Gastroesophageal sphincter (tissue), 4 donors: ENCODE measurements at regions not wholly inside any gene's neighbourhood (a gene's known extent, or its start where the extent isn't known, plus 50 kb on each side); places are given as distances from the start of the nearest gene placed in this dataset.
A peak's percentile ranks its signal among the peaks of the same experiment; 100 is the strongest.

Source experiments
- ATAC-seq: fragments of 150-250 bp; one replicate; pipeline ENCODE4 v1.9.1; 2016; ENCODE audit warnings: mild to moderate bottlenecking, moderate library complexity
- H3K27ac ChIP-seq, 4 donors: fragments of 200-600 bp; sonication (generic) in 3 of 4; 1 replicate in 3 of 4; 2 replicates in 1 of 4; pipeline ENCODE4 v1.5.1; 2016 to 2019
- H3K27me3 ChIP-seq: fragments of 200-600 bp; sonication (generic); one replicate; pipeline ENCODE4 v1.5.1; 2019
- H3K36me3 ChIP-seq, 2 donors: fragments of 200-600 bp; sonication (generic); one replicate each; pipeline ENCODE4 v1.5.1; 2019; ENCODE audit warnings: control low read depth in 1 of 2
- H3K4me1 ChIP-seq, 3 donors: fragments of 200-600 bp; sonication (generic); 1 replicate in 2 of 3; 2 replicates in 1 of 3; pipeline ENCODE4 v1.5.1; 2016 to 2019; ENCODE audit warnings: control low read depth in 2 of 3
- H3K4me3 ChIP-seq, 2 donors: fragments of 200-600 bp; sonication (generic); one replicate each; pipeline ENCODE4 v1.5.1; 2019; ENCODE audit warnings: mild to moderate bottlenecking in 1 of 2, moderate library complexity in 1 of 2
- H3K9me3 ChIP-seq, 3 donors: fragments of 200-600 bp; sonication (generic); one replicate each; pipeline ENCODE4 v1.5.1; 2017 to 2019; ENCODE audit warnings: control low read depth in 2 of 3
- EP300 ChIP-seq: sonication (generic); formaldehyde crosslinking; IDR thresholded peaks from one replicate; pipeline ENCODE4 v1.6.1; 2017; ENCODE audit warnings: antibody characterized with exemption, mild to moderate bottlenecking
- POLR2A ChIP-seq, 2 donors: fragments of 450-650 bp; IDR thresholded peaks; one replicate each; pipeline ENCODE4 v1.6.1; 2017; ENCODE audit warnings: antibody characterized with exemption in 2 of 2, mild to moderate bottlenecking in 2 of 2, moderate library complexity in 1 of 2
- POLR2AphosphoS5 ChIP-seq: sonication (generic); formaldehyde crosslinking; IDR thresholded peaks from one replicate; pipeline ENCODE4 v1.6.1; 2017; ENCODE audit warnings: antibody characterized with exemption
- WGBS, 2 donors: methylation state at CpG; one replicate each; pipeline ENCODE4 v1.1.5; 2018; ENCODE audit warnings: low coverage in 1 of 2; 5-methylcytosine and 5-hydroxymethylcytosine counted together
- TF ChIP-seq, protein P1 (sequence below), 4 experiments: fragments of 200-600 bp in 2 of 4; fragments of 450-650 bp in 2 of 4; sonication (generic) in 1 of 4; IDR thresholded peaks; one replicate each; pipeline ENCODE4 v1.5.1; 2017 to 2019; ENCODE audit warnings: antibody characterized with exemption in 4 of 4, mild to moderate bottlenecking in 2 of 4, moderate library complexity in 2 of 4

DNA sequence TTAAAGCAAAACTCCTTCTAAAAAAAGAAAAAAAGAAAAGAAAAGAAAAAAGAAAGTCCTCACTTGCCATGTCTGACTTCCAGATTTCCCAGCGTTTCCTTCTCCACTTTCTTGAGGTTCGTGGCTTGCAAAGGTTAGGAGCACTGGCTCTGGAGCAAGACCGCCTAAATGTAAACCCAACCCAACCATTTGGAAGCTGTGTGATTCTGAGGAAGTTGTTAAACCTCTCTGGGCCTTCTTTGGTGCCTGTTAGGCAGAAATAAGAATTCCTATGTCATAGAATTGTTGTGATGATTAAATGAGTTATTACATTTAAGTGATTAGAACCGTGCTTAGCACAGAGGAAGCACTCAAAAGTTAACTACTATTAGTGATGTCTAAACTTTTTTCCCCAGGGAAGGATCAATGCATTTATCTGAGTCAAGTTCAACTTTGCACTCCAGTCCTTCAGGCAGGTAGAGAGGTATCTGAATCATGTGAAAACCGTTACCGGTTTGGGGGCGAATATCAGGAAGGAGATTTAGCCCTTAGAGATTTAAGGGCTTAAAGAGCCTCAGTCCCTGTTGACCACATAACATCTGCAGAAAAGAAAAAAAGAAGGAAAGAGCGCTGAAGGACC lies 78.3 kb upstream of the HES1 start:
- H3K27me3 ChIP-seq, result no peaks in the 10 kb centered on the region
- H3K9me3 ChIP-seq, result no peaks in the 10 kb centered on the region
- H3K27ac ChIP-seq, result peak overlapping the region in 2 of 4 donors; percentile 56 to 70
- H3K4me1 ChIP-seq, result peaks cover 0 to 16% (median 3%) of the 10 kb centered on the region in 3 donors
- peak overlapping the region; percentile 17 to 48 for H3K4me3 ChIP-seq
- no peaks in the 10 kb centered on the region for H3K36me3 ChIP-seq
- 55 to 72% methylated on average over 4 to 8 of the region's 8 CpGs for WGBS, 2 donors
- no peak for ATAC-seq
- TF ChIP-seq POLR2A (IDR thresholded peaks at IDR 0.05) (no peak), EP300 (no peak), POLR2AphosphoS5 (no peak)
- TF ChIP-seq, protein P1, sequence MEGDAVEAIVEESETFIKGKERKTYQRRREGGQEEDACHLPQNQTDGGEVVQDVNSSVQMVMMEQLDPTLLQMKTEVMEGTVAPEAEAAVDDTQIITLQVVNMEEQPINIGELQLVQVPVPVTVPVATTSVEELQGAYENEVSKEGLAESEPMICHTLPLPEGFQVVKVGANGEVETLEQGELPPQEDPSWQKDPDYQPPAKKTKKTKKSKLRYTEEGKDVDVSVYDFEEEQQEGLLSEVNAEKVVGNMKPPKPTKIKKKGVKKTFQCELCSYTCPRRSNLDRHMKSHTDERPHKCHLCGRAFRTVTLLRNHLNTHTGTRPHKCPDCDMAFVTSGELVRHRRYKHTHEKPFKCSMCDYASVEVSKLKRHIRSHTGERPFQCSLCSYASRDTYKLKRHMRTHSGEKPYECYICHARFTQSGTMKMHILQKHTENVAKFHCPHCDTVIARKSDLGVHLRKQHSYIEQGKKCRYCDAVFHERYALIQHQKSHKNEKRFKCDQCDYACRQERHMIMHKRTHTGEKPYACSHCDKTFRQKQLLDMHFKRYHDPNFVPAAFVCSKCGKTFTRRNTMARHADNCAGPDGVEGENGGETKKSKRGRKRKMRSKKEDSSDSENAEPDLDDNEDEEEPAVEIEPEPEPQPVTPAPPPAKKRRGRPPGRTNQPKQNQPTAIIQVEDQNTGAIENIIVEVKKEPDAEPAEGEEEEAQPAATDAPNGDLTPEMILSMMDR (IDR thresholded peaks at IDR 0.05), result no peak

DNA sequence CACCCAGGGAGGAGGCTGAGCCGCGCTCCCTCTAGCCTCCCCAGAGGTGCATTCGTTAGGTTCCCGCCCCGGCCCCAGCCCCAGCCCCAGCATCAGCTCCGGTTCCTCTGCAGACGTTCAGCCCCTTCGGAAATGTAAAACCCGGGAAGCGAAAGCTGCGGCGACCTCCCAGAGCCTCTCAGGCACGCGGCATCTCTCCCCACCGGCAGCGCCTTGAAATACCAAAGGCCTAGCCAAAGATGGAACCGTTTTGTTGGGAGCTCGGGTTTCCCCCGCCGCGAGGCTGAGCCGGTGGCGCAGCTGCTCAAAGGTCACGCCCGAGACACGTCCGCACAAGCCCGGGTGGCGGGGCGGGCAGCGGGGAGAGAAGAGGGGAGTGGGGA lies 77.8 kb upstream of the HES1 start:
- Histone ChIP-seq H3K27me3 (no peaks in the 10 kb centered on the region), H3K9me3 (no peaks in the 10 kb centered on the region), H3K4me3 (peak overlapping the region; percentile 17 to 48), H3K4me1 (peaks cover 0 to 16% (median 3%) of the 10 kb centered on the region in 3 donors), H3K36me3 (no peaks in the 10 kb centered on the region), H3K27ac (peak overlapping the region in 2 of 4 donors; percentile 56 to 70)
- 0 to 7% methylated on average over 1 to 11 of the region's 31 CpGs for WGBS, 2 donors
- peak; percentile 77 for ATAC-seq
- TF ChIP-seq POLR2A (IDR thresholded peaks at IDR 0.05), result no peak
- TF ChIP-seq, protein P1 (IDR thresholded peaks at IDR 0.05), result peak in 1 of 4 experiments; percentile 23
- peak; percentile 19 for TF ChIP-seq POLR2AphosphoS5

DNA sequence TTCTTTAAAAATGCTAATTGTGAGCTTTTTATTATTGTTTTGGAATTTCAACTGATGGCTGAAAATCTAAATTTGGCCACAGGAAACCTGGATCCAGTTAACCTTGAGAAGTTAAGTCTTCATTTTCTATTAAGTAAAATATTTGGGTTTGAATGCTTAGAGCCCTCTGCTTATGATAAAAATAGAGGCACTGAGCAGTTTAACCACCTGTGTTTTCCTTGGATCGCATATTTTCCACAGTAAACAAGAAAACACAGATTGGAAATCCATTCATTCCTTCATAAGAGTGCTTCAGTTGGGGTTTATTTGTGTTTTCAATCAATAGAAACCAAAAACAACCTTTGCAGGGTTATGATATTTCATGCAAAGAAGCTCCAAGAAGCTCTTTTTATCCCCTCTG lies 77.2 kb upstream of the HES1 start:
- Histone ChIP-seq H3K27ac (peak overlapping the region in 2 of 4 donors; percentile 56 to 70), H3K4me1 (peaks cover 0 to 16% (median 3%) of the 10 kb centered on the region in 3 donors), H3K27me3 (no peaks in the 10 kb centered on the region), H3K36me3 (no peaks in the 10 kb centered on the region), H3K4me3 (peak overlapping the region in 1 of 2 donors; percentile 48), H3K9me3 (no peaks in the 10 kb centered on the region)
- TF ChIP-seq, protein P1 (IDR thresholded peaks at IDR 0.05), result no peak
- TF ChIP-seq EP300 (no peak), POLR2AphosphoS5 (no peak), POLR2A (IDR thresholded peaks at IDR 0.05) (no peak)
- no peak for ATAC-seq
- WGBS, 2 donors, result 54 to 60% methylated on average over 1 of the region's 1 CpG

DNA sequence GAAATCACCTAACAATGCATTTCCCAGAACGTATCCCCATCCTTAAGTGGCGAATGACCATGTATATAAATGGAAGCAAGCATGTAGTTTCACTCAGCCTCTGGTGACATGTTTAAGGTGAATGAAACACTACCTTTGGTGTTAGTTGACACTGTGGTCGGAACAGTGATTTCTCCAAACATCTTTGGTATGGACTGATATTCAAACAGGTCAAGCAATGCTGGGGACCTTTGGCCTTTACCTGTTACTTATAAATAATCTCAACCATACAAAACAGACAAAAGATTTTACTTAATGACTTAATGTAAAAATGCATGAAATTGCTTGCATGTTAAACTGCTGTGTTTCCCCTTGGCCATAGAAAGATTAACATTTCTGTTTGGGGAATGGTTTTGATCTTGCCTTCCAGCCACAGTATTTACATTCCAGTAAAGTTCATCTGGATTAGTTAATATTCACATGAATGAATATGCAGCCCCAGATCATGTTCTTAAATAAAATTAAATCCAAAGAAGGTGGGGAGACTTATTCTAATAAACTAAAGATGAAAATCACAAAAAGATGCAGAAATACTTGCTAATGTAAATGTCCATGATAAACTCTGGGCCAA lies 74.4 kb upstream of the HES1 start:
- Histone ChIP-seq H3K27ac (no peak overlapping the region), H3K4me3 (no peak overlapping the region), H3K9me3 (no peaks in the 10 kb centered on the region), H3K27me3 (no peaks in the 10 kb centered on the region), H3K36me3 (no peaks in the 10 kb centered on the region), H3K4me1 (peaks cover 0 to 16% (median 3%) of the 10 kb centered on the region in 3 donors)
- 75 to 81% methylated on average over 2 to 3 of the region's 3 CpGs for WGBS, 2 donors
- no peak for ATAC-seq
- TF ChIP-seq, protein P1 (IDR thresholded peaks at IDR 0.05), result no peak
- TF ChIP-seq POLR2AphosphoS5 (no peak), EP300 (no peak), POLR2A (IDR thresholded peaks at IDR 0.05) (no peak)

DNA sequence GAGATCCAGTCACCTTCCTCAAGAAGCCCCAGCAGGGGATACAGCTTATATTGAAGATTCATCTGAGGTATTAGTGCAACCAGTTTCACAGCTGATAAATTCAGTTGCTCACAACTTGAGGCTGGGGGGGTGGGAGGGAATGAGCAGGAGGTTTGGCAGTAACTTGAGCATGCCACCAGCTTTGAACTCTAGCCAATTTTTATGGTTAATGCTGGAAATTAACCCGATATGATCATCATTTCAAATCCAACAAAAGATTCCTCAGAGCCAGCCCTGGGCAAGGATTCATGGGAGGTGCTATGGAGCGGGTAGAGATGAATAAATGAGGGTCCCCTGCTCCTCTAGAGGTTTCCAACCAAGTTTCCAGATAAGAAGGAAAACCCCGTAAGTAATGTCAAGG lies 73.1 kb upstream of the HES1 start:
- H3K4me3 ChIP-seq, result no peak overlapping the region
- 91 to 100% methylated on average over 2 to 3 of the region's 3 CpGs for WGBS, 2 donors

More for the DNA sequence above, 73.1 kb upstream of the HES1 start:
- Histone ChIP-seq H3K27me3 (no peaks in the 10 kb centered on the region), H3K27ac (no peak overlapping the region), H3K9me3 (no peaks in the 10 kb centered on the region), H3K4me1 (peaks cover 0 to 12% (median 3%) of the 10 kb centered on the region in 3 donors), H3K36me3 (no peaks in the 10 kb centered on the region)
- ATAC-seq, result no peak
- TF ChIP-seq, protein P1 (IDR thresholded peaks at IDR 0.05), result no peak
- TF ChIP-seq POLR2A (IDR thresholded peaks at IDR 0.05) (no peak), EP300 (no peak), POLR2AphosphoS5 (no peak)
